ENCODE measurements at regions not wholly inside any gene's neighbourhood (a gene's known extent, or its start where the extent isn't known, plus 50 kb on each side); places are given as distances from the start of the nearest gene placed in this dataset.

GRCh38 chr13:31930490-31930889, 101.1 kb upstream of the FRY start:
- no peak for DNase-seq

GRCh38 chr13:31930901-31931522, 100.6 kb upstream of the FRY start:
- no peak for DNase-seq

GRCh38 chr13:31937436-31937835, 94.1 kb upstream of the FRY start:
- no peak for DNase-seq

- DNase-seq: no peak
These were observed 91.5 kb upstream of the FRY start for GRCh38 chr13:31940076-31940475.

- peak; percentile 60 for DNase-seq
These were observed 88.0 kb upstream of the FRY start for GRCh38 chr13:31943591-31943990.

GRCh38 chr13:31944262-31945160, 87.1 kb upstream of the FRY start:
- peak; percentile 9 for DNase-seq

GRCh38 chr13:31945202-31945961, 86.2 kb upstream of the FRY start:
- peak; percentile 93 for DNase-seq

GRCh38 chr13:31946091-31946770, 85.3 kb upstream of the FRY start:
- DNase-seq: peak; percentile 29

GRCh38 chr13:31947105-31947504, 84.5 kb upstream of the FRY start:
- peak; percentile 34 for DNase-seq

- DNase-seq: no peak
These were observed 84.1 kb upstream of the FRY start for GRCh38 chr13:31947506-31947905.

GRCh38 chr13:31949486-31949885, 82.1 kb upstream of the FRY start:
- DNase-seq: no peak

- peak; percentile 72 for DNase-seq
These were observed 81.3 kb upstream of the FRY start for GRCh38 chr13:31950111-31950815.

GRCh38 chr13:31951215-31951678, 80.3 kb upstream of the FRY start:
- DNase-seq: peak; percentile 14

GRCh38 chr13:31952641-31953380, 78.8 kb upstream of the FRY start:
- no peak for DNase-seq

- DNase-seq: no peak
These were observed 76.5 kb upstream of the FRY start for GRCh38 chr13:31955101-31955500.

GRCh38 chr13:31955741-31956140, 75.8 kb upstream of the FRY start:
- no peak for DNase-seq

- DNase-seq: no peak
These were observed 74.5 kb upstream of the FRY start for GRCh38 chr13:31956980-31957644.

- no peak for DNase-seq
These were observed 73.8 kb upstream of the FRY start for GRCh38 chr13:31957772-31958171.

GRCh38 chr13:31962731-31963370, 68.7 kb upstream of the FRY start:
- no peak for DNase-seq

GRCh38 chr13:31963631-31964030, 67.9 kb upstream of the FRY start:
- DNase-seq: no peak
